Endothelial cell of umbilical vein (primary cell): ENCODE measurements at regions not wholly inside any gene's neighbourhood (a gene's known extent, or its start where the extent isn't known, plus 50 kb on each side); places are given as distances from the start of the nearest gene placed in this dataset.

Experiments
- BruUV-seq: library from RNA; stranded (reverse); fragments of 400-500 nt; replicated peaks from 2 replicates; lab custom pipeline; 2021; lab: Mats Ljungman, UMichigan
- CTCF ChIA-PET: fragments of 300-600, 350-600 bp; sonication (Branson Sonifier 250); formaldehyde crosslinking; loops from one replicate; lab custom pipeline; 2021; ENCODE audit warnings: antibody characterized with exemption, inconsistent platforms; lab: Charles Lee
- POLR2A ChIA-PET: fragments of 300-600, 350-600 bp; sonication (Branson Sonifier 250); formaldehyde crosslinking; loops from one replicate; lab custom pipeline; 2021; ENCODE audit warnings: antibody characterized with exemption, inconsistent platforms; lab: Charles Lee
- DNase-seq: peaks from one replicate; pipeline ENCODE4 v3.0.0-alpha.2; 2011; ENCODE audit warnings: low read depth, low spot score
- FAIRE-seq: peaks from 2 replicates; lab custom pipeline; 2011; peaks lifted over from hg19 to GRCh38; lab: Jason Lieb, UNC
- H2AFZ ChIP-seq: 2 replicates; pipeline ENCODE4 v1.6.0; 2012; ENCODE audit warnings: low read depth, low read length, control low read depth, inconsistent platforms
- H3K27ac ChIP-seq: 2 replicates; pipeline ENCODE4 v1.5.1; 2011; ENCODE audit warnings: low read depth, mild to moderate bottlenecking, control low read depth, low read length, moderate library complexity; ENCODE audit not compliant: insufficient read depth
- H3K27me3 ChIP-seq, 2 experiments: 2 replicates each; pipeline versions ENCODE4 v1.6.0 to v1.6.1; 2011; ENCODE audit warnings: low read length in 2 of 2, mixed read lengths in 1 of 2; ENCODE audit not compliant: control insufficient read depth in 2 of 2, insufficient read depth in 2 of 2
- H3K36me3 ChIP-seq, 2 experiments: 2 replicates in 1 of 2; 3 replicates in 1 of 2; pipeline ENCODE4 v1.5.1; 2011; ENCODE audit warnings: low read length in 2 of 2, mild to moderate bottlenecking in 1 of 2, moderate library complexity in 1 of 2; ENCODE audit not compliant: control insufficient read depth in 2 of 2, insufficient read depth in 2 of 2; ENCODE audit errors: extremely low read depth in 1 of 2
- H3K4me1 ChIP-seq: 3 replicates; pipeline ENCODE4 v1.5.1; 2011; ENCODE audit warnings: mild to moderate bottlenecking, low read length; ENCODE audit not compliant: control insufficient read depth, insufficient read depth; ENCODE audit errors: extremely low read depth
- H3K4me2 ChIP-seq: 2 replicates; pipeline ENCODE4 v1.6.1; 2011; ENCODE audit warnings: low read length, control low read depth, mixed read lengths; ENCODE audit not compliant: insufficient read depth
- H3K4me3 ChIP-seq, 3 experiments: fragments of 200-600 bp in 1 of 3; sonication (generic), shearing (Covaris generic) in 1 of 3; replicated peaks in 1 of 3; 2 replicates each; pipeline ENCODE4 v1.5.1; 2011 to 2016; ENCODE audit warnings: control low read depth in 3 of 3, low read length in 3 of 3, mild to moderate bottlenecking in 2 of 3, inconsistent platforms in 1 of 3, low read depth in 1 of 3, moderate library complexity in 1 of 3; ENCODE audit not compliant: insufficient read depth in 1 of 3
- H3K79me2 ChIP-seq: 2 replicates; pipeline ENCODE4 v1.6.0; 2012; ENCODE audit warnings: low read length, inconsistent platforms; ENCODE audit not compliant: control insufficient read depth, insufficient read depth
- H3K9ac ChIP-seq: replicated peaks from 2 replicates; pipeline ENCODE3; 2011; ENCODE audit warnings: low read length, control low read depth; ENCODE audit not compliant: insufficient read depth; ENCODE audit errors: extremely low read depth
- H3K9me1 ChIP-seq: replicated peaks from 3 replicates; pipeline ENCODE4 v1.6.0; 2011; ENCODE audit warnings: mild to moderate bottlenecking, low read length; ENCODE audit not compliant: control insufficient read depth, insufficient read depth; ENCODE audit errors: extremely low read depth
- H3K9me3 ChIP-seq: replicated peaks from 2 replicates; pipeline ENCODE4 v1.5.1; 2012; ENCODE audit warnings: low read length, inconsistent platforms; ENCODE audit not compliant: control insufficient read depth, insufficient read depth
- H4K20me1 ChIP-seq: replicated peaks from 2 replicates; pipeline ENCODE3; 2011; ENCODE audit warnings: mild to moderate bottlenecking, low read length; ENCODE audit not compliant: control insufficient read depth, insufficient read depth; ENCODE audit errors: extremely low read depth
- CTCF ChIP-seq, 2 donors: IDR thresholded peaks; 1 replicate in 1 of 2; 2 replicates in 1 of 2; pipeline ENCODE4 v1.5.1; 2011; ENCODE audit warnings: low read length in 2 of 2, mild to moderate bottlenecking in 2 of 2, moderate library complexity in 2 of 2, control low read depth in 1 of 2, inconsistent platforms in 1 of 2, low read depth in 1 of 2; ENCODE audit not compliant: insufficient read depth in 1 of 2; ENCODE audit errors: extremely low read depth in 1 of 2
- EZH2 ChIP-seq: IDR thresholded peaks from 2 replicates; pipeline ENCODE4 v1.6.1; 2012; ENCODE audit warnings: borderline replicate concordance, low read depth, mild to moderate bottlenecking, moderate library complexity, low read length, inconsistent platforms; ENCODE audit not compliant: severe bottlenecking
- FOS ChIP-seq: IDR thresholded peaks from 2 replicates; pipeline ENCODE4 v1.6.1; 2011; ENCODE audit warnings: mild to moderate bottlenecking, low read length, moderate library complexity, borderline replicate concordance; ENCODE audit not compliant: insufficient read depth
- GATA2 ChIP-seq: IDR thresholded peaks from 2 replicates; pipeline ENCODE4 v1.7.0; 2011; ENCODE audit warnings: low read depth, mild to moderate bottlenecking, moderate library complexity, mixed read lengths, low read length; ENCODE audit not compliant: insufficient read length, insufficient read depth
- JUN ChIP-seq: IDR thresholded peaks from 2 replicates; pipeline ENCODE4 v1.6.1; 2011; ENCODE audit warnings: borderline replicate concordance, low read depth; ENCODE audit not compliant: insufficient read length, insufficient read depth
- MAX ChIP-seq: IDR thresholded peaks from 2 replicates; pipeline ENCODE4 v1.6.1; 2011; ENCODE audit not compliant: insufficient read depth, insufficient read length
- MYC ChIP-seq: IDR thresholded peaks from one replicate; pipeline ENCODE4 v1.6.1; 2011; ENCODE audit warnings: mild to moderate bottlenecking, low read depth, low read length
- POLR2A ChIP-seq: IDR thresholded peaks from 2 replicates; pipeline ENCODE4 v1.6.1; 2012; ENCODE audit warnings: low read depth, mild to moderate bottlenecking, control low read depth, low read length
- POLR2AphosphoS5 ChIP-seq: IDR thresholded peaks from 2 replicates; pipeline ENCODE4 v1.6.1; 2012; ENCODE audit warnings: low read depth, mild to moderate bottlenecking, control low read depth, low read length, moderate library complexity; ENCODE audit not compliant: insufficient read depth
- dilution Hi-C: fragments of 300-500 bp; cut with MboI; formaldehyde crosslinking; loops from one replicate; pipeline ENCODE4 v1.15.0; 2019; ENCODE audit warnings: low sequenced_read_pairs; ENCODE audit not compliant: extremely low pct_ligation_motif_present
- intact Hi-C: fragments of 100-400 bp; cut with micrococcal nuclease; formaldehyde crosslinking; loops from one replicate; pipeline ENCODE4 v1.10.0; 2022

GRCh38 chr4:81997313-81997712, 376.5 kb downstream of the HNRNPD start:
- Histone ChIP-seq H3K9me3 (no peaks in the 10 kb centered on the region), H3K9ac (no peak overlapping the region), H3K79me2 (no peaks in the 10 kb centered on the region), H3K4me1 (no peaks in the 10 kb centered on the region), H3K9me1 (no peaks in the 10 kb centered on the region), H3K36me3 (no peaks in the 10 kb centered on the region), H3K4me3 (no peak overlapping the region), H4K20me1 (no peaks in the 10 kb centered on the region), H3K27me3 (no peaks in the 10 kb centered on the region), H3K4me2 (no peak overlapping the region), H2AFZ (no peak overlapping the region), H3K27ac (no peak overlapping the region)
- dilution Hi-C loops (no loop called here), intact Hi-C loops (no loop called here)
- CTCF ChIA-PET: no interaction called here
- no peak for TF ChIP-seq MAX
- no peak for TF ChIP-seq GATA2
- no peak for TF ChIP-seq CTCF (IDR thresholded peaks at IDR 0.05; ENCODE audit: extremely low read depth in 1 of 2, insufficient read depth in 1 of 2, low read depth in 1 of 2, low read length in 2 of 2)
- no peak for TF ChIP-seq FOS
- TF ChIP-seq JUN: no peak
- TF ChIP-seq POLR2AphosphoS5: no peak
- no peak for TF ChIP-seq MYC
- no peak for TF ChIP-seq POLR2A
- no peak for TF ChIP-seq EZH2
- no TSS peak for BruUV-seq
- no peak for DNase-seq
- POLR2A ChIA-PET: no interaction called here
- no peak for FAIRE-seq
